ENCODE measurements at regions not wholly inside any gene's neighbourhood (a gene's known extent, or its start where the extent isn't known, plus 50 kb on each side); places are given as distances from the start of the nearest gene placed in this dataset.

DNA sequence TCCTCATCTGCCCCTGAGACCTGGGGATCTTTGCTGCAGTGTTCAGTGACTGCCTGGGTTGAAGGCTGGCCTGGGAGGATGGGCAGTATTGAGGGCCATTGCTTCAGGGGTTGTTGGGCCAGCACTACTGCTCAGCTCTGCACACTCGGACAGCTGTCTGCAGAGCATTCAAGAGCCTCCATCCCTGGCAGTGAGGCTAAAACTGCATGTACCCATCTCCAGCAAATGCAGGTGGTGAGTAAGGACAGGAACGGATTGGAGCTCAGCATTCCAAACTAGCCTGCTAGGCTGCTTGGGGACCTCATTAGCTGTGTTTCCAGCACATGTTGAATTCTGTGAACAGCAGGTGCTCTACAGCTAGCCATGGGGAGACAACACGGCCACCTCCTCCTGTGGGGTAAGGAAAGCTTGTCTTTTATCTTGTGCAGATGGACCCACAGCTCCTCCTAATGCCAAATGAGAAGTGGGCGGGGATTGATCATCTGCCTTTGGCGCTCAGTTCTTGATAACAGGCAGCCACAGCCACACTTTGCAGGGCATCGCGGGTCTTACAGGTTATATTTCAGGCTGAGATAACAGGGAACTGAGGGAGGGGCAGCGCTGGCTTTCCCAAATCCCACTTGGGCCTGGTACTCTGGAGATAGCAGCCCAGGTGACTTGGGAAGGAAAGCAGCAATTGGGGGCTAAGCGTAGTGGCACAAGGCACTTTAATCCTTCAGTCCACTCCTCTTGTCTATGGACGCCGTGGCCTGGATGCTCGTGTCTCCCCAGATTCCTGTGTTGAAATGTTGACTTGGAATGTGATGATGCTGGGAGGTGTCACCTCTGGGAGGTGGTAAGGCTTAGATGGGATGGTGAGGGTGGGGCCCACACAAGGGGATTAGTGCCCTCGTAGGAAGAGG, 254.5 kb upstream of the B3GAT1 start:
- DNase-seq (ENCODE audit: extremely low read depth in 1 of 4, low spot score in 3 of 4) (no peak), FAIRE-seq (no peak), ATAC-seq (no peak)
- ChIA-PET CTCF (ENCODE audit: low intra/inter-chr PET ratio) (no interaction called here), POLR2A (interaction anchor here (0.6 to 1.1 kb wide), 2 partner anchors 9 to 12 kb away, joined by 3 to 4 read pairs; no protein-coding TSS in a partner anchor)
- BruUV-seq (replicated peaks), result no TSS peak
- Histone ChIP-seq H3K27me3 (ENCODE audit: control insufficient read depth in 2 of 2, insufficient read depth in 2 of 2, low read length in 2 of 2) (peaks cover 2 to 51% of the 10 kb centered on the region in 2 experiments; a peak in 3 of 5 replicates), H3K79me2 (ENCODE audit: control insufficient read depth, insufficient read depth, low read length) (no peaks in the 10 kb centered on the region), H3K27ac (ENCODE audit: extremely low read depth, low read depth, low read length) (no peak overlapping the region), H3K4me2 (ENCODE audit: insufficient read depth, low read length) (no peak overlapping the region), H3K9me3 (replicated peaks; ENCODE audit: control insufficient read depth, insufficient read depth, low read depth, low read length) (no peaks in the 10 kb centered on the region), H3K4me3 (no peak overlapping the region), H2AFZ (ENCODE audit: low read depth, low read length) (no peak overlapping the region), H3K4me1 (replicated peaks in 1 of 2; ENCODE audit: control insufficient read depth in 2 of 2, insufficient read depth in 2 of 2, low read length in 2 of 2) (no peaks in the 10 kb centered on the region), H3K9ac (ENCODE audit: insufficient read depth in 1 of 2, low read depth in 2 of 2, low read length in 2 of 2) (no peak overlapping the region), H4K20me1 (replicated peaks; ENCODE audit: control insufficient read depth, insufficient read depth, low read length) (0 out of 2 replicates have a peak, but pooled peaks cover 4% of the 10 kb centered on the region), H3K9me1 (ENCODE audit: control insufficient read depth, insufficient read depth, low read length) (no peaks in the 10 kb centered on the region), H3K36me3 (ENCODE audit: control insufficient read depth, insufficient read depth, low read length) (no peaks in the 10 kb centered on the region)
- intact Hi-C loops (cut with micrococcal nuclease), result no loop called here
- 1% methylated on average over 11 of the region's 13 CpGs for WGBS (ENCODE audit: insufficient coverage, low coverage, missing lambda C conversion rate)
- TF ChIP-seq MEF2D (tag; conservative IDR thresholded peaks at IDR 0.05; ENCODE audit: low read depth), result no peak
- TF ChIP-seq CAMTA2 (CRISPR knock-in tag; conservative IDR thresholded peaks at IDR 0.05), result no peak
- TF ChIP-seq NELFE (IDR thresholded peaks at IDR 0.05; ENCODE audit: insufficient read depth, insufficient read length), result no peak
- TF ChIP-seq, protein P1, sequence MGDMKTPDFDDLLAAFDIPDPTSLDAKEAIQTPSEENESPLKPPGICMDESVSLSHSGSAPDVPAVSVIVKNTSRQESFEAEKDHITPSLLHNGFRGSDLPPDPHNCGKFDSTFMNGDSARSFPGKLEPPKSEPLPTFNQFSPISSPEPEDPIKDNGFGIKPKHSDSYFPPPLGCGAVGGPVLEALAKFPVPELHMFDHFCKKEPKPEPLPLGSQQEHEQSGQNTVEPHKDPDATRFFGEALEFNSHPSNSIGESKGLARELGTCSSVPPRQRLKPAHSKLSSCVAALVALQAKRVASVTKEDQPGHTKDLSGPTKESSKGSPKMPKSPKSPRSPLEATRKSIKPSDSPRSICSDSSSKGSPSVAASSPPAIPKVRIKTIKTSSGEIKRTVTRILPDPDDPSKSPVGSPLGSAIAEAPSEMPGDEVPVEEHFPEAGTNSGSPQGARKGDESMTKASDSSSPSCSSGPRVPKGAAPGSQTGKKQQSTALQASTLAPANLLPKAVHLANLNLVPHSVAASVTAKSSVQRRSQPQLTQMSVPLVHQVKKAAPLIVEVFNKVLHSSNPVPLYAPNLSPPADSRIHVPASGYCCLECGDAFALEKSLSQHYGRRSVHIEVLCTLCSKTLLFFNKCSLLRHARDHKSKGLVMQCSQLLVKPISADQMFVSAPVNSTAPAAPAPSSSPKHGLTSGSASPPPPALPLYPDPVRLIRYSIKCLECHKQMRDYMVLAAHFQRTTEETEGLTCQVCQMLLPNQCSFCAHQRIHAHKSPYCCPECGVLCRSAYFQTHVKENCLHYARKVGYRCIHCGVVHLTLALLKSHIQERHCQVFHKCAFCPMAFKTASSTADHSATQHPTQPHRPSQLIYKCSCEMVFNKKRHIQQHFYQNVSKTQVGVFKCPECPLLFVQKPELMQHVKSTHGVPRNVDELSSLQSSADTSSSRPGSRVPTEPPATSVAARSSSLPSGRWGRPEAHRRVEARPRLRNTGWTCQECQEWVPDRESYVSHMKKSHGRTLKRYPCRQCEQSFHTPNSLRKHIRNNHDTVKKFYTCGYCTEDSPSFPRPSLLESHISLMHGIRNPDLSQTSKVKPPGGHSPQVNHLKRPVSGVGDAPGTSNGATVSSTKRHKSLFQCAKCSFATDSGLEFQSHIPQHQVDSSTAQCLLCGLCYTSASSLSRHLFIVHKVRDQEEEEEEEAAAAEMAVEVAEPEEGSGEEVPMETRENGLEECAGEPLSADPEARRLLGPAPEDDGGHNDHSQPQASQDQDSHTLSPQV (IDR thresholded peaks at IDR 0.05), result no peak
- no peak for TF ChIP-seq HNRNPH1 (optimal IDR thresholded peaks at IDR 0.05; ENCODE audit: low read depth, low read length)
- TF ChIP-seq, protein P2, sequence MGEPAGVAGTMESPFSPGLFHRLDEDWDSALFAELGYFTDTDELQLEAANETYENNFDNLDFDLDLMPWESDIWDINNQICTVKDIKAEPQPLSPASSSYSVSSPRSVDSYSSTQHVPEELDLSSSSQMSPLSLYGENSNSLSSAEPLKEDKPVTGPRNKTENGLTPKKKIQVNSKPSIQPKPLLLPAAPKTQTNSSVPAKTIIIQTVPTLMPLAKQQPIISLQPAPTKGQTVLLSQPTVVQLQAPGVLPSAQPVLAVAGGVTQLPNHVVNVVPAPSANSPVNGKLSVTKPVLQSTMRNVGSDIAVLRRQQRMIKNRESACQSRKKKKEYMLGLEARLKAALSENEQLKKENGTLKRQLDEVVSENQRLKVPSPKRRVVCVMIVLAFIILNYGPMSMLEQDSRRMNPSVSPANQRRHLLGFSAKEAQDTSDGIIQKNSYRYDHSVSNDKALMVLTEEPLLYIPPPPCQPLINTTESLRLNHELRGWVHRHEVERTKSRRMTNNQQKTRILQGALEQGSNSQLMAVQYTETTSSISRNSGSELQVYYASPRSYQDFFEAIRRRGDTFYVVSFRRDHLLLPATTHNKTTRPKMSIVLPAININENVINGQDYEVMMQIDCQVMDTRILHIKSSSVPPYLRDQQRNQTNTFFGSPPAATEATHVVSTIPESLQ (CRISPR knock-in tag; IDR thresholded peaks at IDR 0.05), result no peak
- no peak for TF ChIP-seq KHSRP (IDR thresholded peaks at IDR 0.05)
- TF ChIP-seq ZNF311 (CRISPR knock-in tag; IDR thresholded peaks at IDR 0.05), result no peak
- no peak for TF ChIP-seq PHB2 (IDR thresholded peaks at IDR 0.05; ENCODE audit: low read depth)
- in situ Hi-C loops (cut with MboI), result no loop called here
